SU-DHL-6 (cell line): ENCODE measurements at regions not wholly inside any gene's neighbourhood (a gene's known extent, or its start where the extent isn't known, plus 50 kb on each side); places are given as distances from the start of the nearest gene placed in this dataset.

Source experiments
- CTCF ChIP-seq: fragments of 200-600 bp; sonication (generic); IDR thresholded peaks from one replicate; pipeline ENCODE4 v1.5.1; 2017; ENCODE audit warnings: antibody characterized with exemption, mild to moderate bottlenecking, low read length, moderate library complexity; ENCODE audit not compliant: insufficient read depth, poor library complexity, severe bottlenecking
- EZH2phosphoT487 ChIP-seq: fragments of 200-600 bp; sonication (generic), shearing (Covaris generic); conservative IDR thresholded peaks from 2 replicates; pipeline ENCODE4 v1.6.1; 2018; ENCODE audit warnings: mild to moderate bottlenecking, antibody characterized with exemption, low read length, moderate library complexity, mixed read lengths

DNA sequence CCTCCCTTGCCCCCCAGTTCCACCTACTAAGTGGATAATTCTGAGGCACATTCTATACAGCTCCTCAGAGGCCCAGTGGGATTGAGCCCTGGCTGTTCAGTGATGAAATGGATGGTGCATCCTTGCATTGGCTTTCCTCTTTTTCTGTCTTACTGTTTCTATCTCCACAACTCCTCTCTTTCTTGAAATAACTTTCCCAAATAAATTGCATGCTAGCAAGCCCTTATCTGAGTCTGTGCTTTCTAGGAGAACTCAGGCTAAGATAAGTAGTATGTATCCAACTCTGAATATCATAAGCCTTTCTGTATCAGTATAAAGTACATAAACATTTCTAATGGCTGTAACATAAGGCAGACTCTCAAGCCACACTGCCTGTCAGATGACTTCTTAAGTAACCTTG lies 603.8 kb upstream of the USP24 start:
- no peak for TF ChIP-seq CTCF
- no peak for TF ChIP-seq EZH2phosphoT487
